SK-N-DZ (cell line): ENCODE measurements at regions not wholly inside any gene's neighbourhood (a gene's known extent, or its start where the extent isn't known, plus 50 kb on each side); places are given as distances from the start of the nearest gene placed in this dataset.
"Not testable (repeated sequence)": the region's sequence is repeated elsewhere in the genome, so short reads cannot be mapped to it uniquely, and the experiment has no call there.

Source experiments
- DNase-seq: peaks from one replicate; pipeline ENCODE4 v3.0.0-alpha.2; 2015; ENCODE audit warnings: low spot score

DNA sequence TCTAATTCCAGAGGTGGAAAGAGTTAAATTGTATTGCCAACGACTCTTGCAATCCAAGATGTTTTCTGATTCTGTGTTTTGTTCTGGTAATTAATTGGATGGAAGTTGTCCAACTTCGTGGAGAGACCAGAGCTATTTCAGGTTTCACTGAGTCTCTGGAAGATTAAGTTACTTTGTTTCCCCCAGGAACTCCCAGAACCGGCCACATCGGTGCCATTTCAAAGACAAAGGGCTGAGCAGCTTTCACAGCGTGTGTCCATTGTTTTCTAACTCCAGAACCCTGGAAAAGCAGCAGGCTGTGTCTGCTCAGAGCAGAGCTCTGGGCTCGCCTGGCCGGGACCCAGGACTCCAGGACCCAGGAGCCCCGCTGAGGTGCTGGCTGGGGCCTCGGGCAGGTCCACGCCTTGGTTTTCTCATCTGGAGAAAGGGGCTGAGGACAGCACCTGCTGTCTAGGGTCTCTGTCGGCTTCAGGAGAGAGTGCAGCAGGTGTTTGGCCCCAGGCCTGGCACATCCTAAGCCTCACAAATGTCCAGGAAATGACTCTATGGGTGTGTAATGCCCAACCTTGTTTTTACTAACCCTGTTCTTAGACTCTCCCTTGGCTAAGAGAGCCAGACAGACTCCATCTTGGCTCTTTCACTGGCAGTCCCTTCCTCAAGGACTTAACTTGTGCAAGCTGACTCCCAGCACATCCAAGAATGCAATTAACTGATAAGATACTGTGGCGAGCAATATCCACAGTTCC lies 86.0 kb upstream of the SFSWAP start:
- not testable (repeated sequence) for DNase-seq

DNA sequence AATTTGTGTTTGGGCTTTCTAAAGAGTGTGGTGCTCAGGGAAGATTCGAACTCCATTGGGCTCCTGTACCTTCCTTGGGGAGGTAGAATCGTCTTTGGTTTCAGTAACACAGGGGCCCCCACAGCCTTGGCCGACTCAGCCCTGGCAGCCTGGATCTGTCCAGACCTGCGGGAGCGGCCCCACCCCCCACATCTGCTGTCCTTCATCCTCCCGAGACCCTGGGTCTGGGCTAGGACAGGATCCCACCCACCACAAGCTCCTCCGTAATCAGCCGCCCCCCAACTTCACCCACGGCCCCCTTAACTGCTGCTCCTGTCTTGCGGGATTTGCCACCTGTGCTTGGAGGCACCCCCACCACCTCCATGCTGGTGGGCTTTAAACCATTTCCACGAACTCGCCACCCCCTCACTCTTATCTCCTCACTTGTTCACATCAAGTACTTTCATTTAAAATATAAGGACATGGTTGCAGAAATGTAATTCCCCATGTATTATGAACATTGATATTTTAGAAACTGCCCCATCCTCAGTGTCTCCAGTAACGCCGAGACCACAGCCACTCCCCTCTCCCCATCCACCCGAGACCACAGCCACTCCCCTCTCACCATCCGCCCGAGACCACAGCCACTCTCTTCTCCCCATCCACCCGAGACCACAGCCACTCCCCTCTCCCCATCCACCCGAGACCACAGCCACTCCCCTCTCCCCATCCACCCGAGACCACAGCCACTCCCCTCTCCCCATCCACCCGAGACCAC lies 84.7 kb upstream of the SFSWAP start:
- DNase-seq, result not testable (repeated sequence)

DNA sequence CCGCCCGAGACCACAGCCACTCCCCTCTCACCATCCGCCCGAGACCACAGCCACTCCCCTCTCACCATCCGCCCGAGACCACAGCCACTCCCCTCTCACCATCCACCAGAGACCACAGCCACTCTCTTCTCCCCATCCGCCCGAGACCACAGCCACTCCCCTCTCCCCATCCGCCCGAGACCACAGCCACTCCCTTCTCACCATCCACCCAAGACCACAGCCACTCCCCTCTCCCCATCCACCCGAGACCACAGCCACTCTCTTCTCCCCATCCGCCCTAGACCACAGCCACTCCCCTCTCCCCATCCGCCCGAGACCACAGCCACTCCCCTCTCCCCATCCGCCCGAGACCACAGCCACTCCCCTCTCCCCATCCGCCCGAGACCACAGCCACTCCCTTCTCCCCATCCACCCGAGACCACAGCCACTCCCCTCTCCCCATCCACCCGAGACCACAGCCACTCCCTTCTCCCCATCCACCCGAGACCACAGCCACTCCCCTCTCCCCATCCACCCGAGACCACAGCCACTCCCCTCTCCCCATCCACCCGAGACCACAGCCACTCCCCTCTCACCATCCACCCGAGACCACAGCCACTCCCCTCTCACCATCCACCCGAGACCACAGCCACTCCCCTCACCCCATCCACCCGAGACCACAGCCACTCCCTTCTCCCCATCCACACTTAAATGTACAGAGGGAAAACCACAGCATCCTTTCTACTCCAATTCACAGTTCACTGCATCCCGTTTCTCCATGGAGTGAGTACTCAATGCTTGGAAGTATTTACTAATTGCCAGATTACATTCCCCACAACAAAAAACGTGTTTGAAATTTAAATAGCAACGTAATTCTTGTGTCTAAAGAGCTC lies 83.5 kb upstream of the SFSWAP start:
- DNase-seq, result not testable (repeated sequence)

DNA sequence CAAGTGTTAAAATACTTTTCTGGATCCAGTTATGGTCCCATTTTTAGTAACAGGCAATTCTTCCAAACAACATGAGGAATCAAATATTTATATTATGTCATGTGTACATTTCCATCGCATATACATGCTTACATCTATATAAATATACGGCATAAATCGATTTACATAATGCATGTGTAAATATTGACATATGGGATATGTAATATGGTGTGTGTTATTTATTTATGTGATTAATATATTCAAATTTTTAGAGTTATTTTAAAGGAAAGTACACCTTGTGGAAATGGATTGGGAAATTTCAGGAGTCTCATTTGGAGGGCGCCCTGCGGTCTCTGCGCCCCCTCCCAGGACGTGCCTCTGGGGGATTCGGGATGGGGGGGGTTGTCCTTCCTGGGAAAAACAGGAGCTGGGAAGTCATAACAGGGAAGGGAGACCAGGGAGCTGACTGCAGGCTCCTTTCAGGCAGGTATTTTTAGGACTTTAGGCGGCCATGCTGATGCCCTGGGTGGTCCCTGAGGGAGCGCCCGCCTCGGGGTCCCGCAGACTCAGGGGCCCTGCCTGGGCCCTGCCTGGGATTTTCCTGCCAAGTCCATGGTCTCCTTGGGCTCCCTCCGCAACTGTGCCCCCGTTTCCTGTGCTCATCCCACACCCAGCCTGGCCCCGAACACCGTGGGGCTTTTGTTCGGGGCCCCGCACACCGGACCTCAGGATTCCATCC lies 82.7 kb upstream of the SFSWAP start:
- no peak for DNase-seq

DNA sequence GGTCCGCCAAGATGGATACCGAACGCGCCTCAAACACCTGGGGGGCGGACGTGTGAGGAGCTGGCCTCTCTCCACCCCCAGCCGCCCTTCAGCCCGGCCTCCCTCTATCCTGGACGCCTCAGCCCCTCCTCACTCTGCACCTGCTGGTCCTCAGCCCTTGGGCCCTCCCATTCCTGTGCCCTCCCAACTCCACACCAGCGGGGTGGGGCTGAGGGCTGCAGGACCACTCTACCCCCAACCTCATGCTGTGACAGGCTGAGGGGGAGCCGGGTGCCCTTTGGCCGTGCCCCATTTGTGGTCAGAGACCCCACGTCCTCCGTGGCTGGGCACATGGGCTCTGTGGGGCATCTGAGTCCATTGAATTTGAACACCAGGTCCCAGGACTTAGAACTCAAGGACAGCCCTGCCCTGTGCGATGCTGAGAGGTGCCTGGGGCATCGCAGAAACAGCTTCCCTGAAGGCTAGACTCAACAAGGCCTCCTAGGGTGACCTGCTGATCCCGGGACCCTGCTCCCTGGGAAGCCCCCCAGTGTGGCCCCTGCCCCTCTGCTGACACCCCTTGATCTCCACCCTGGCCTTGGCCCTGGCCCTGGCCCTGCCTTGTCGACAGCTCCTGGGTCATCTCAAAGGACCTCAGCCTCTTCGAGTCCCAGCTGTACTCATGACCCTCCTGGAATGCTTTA lies 82.0 kb upstream of the SFSWAP start:
- no peak for DNase-seq

DNA sequence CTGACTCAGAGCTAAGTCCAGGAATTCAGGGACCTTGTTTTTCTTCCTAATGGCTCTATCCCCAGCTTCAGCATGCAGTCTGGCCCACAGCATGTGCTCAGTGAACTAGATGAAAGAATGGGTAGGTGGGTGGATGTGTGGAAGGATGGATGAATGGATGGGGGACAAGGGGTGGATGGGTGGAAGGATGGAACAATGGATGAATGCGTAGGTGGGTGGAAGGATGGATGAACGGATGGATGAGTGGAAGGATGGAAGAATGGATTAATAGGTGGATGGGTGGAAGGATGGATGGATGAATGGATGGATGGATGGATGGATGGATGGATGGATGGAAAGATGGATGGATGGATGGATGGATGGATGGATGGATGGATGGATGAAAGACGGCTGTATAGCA lies 79.7 kb upstream of the SFSWAP start:
- no peak for DNase-seq

DNA sequence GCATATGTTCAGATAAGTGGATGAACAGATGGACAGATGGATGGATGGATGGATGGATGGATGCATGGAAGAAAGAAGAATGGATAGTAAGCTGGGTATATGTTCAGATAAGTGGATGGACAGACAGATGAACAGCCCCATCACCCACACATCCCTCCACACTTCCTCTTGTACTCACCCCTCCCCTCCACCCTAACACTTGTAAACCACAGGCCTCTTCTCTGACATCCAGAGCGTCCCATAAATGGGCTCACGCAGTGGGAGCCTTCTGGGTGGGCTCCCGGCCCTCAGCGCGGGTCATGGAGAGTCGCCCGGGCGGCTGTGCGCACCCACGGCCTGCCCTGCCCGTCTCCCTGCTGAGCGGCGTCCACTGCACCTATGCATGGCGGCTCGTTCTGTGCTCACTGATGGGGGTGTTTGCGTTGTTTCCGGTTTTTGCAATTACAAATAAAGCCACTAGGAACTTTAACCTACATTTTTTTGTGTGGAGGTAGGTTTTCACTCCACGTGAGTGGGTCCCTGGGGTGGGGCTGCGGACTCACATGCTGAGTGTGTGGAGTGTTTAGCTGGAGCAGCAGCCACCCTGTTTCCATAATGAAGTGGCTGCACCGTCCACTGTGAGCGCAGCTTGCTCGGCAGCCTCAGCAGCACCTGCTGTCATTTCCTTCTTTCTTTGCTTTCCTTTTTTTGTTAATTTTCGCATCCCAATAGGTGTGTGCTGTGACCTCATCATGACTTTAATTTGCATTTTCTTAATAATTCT lies 78.8 kb upstream of the SFSWAP start:
- not testable (repeated sequence) for DNase-seq

DNA sequence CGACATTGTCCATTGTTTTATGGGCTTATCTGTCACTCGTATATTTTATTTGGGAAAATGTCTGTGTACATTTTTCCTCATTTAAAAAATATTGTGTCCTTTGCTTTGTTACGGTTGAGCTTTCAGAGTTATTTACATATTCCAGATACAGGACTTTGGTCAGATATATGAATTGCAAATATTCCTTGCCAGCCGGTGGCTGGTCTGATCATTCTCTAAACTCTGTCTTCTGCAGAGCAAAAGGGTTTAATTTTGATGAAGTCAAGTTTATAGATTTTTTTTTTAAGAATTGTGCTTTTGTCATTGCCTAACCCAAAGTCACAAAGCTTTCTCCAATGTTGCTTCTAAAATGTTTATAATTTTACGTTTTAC lies 78.3 kb upstream of the SFSWAP start:
- DNase-seq, result not testable (repeated sequence)

DNA sequence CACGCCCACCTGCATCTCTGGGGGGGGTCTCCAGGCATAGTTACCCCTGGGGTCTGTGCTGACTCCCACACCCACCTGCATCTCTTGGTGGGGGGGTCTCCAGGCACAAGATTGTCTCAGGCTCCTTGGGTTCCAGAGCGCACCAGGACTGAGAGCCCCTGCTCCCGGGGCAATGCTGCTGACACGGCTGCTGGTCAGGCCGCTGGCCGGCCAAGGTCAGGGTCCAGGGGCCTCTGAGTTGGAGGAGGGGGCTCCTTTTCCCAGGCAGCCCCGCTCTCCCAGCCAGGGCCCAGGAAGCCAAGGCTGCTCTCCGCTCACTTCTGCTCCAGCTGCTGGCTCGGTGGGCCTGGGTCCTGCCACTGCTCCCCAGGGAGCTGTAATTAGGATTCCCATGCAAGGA lies 77.3 kb upstream of the SFSWAP start:
- not testable (repeated sequence) for DNase-seq

DNA sequence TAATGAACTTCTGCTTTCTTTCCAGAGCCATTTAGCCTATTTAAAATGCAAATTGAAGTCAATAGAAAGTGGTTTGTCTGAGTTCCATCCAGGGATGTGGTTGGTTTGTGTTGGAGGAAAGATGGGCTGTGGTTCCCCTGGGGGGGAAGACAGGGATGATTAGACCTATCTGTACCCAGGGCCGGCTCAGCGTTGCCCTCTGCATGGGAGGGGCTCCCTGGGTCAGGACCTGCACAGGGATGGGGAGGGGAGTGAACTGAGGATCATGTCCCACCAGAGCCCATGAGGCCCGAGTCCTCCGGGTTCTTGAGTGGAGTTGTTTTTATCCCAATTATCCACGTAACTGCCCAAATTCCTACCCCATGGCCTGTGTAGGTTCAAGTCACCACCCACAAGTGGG lies 76.9 kb upstream of the SFSWAP start:
- DNase-seq, result no peak

DNA sequence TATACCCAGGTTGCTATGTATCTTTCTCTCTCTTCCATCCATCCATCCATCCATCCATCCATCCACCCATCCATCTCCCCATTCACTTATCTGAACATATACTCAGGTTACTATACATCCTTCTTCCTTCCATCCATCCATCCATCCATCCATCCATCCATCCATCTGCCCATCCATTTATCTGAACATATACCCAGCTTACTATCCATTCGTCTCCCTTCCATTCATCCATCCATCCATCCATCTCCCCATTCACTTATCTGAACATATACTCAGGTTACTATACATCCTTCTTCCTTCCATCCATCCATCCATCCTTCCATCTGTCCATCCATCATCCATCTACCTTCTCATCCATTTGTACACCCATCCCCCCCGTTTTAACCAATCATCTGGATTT lies 75.9 kb upstream of the SFSWAP start:
- not testable (repeated sequence) for DNase-seq

DNA sequence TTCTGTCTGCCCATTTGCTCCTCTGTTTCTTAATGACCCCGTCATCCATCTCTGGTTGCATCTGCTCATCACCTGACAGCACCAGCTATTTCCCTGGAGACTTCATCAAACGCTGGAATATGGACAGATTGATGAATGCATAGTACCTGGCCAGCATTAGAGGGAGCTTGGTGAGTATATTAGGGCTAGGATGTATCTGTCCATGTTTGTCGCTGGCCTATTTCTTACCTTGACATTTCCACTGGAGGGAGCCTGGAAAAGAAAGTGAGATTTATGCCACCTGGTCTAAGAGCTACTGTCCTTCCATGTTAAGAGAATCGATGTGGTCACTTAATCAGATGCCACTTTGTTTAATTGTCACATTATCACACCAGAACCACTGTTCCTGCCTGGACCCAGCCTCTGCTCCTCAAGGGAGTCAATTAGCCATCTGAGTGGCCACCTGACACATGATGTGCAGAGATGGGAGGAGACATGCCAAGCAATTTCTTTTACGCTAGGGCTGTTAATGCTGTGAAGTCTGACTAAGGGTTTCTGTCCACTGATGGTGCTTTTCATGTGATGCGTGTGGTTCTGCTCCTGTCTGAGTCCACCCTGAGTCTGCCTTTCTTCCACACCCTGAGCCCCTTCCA lies 75.3 kb upstream of the SFSWAP start:
- no peak for DNase-seq

DNA sequence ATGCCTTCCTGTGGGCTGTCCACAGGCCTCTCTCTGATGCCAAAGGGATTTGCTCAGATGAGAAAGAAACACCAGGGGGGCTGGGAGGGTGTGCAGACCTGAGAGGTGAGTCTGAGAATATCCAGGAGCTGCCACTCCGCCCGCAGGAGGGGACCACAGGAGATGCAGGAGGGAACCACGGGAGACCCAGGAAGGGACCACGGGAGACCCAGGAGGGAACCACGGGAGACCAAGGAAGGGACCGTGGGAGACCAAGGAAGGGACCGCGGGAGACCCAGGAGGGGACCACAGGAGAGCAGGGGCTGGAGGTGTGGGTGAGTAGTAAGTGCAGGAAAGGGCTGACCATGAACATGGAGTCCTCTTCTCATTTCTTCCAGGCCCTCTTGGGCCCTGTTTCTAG lies 74.6 kb upstream of the SFSWAP start:
- no peak for DNase-seq

DNA sequence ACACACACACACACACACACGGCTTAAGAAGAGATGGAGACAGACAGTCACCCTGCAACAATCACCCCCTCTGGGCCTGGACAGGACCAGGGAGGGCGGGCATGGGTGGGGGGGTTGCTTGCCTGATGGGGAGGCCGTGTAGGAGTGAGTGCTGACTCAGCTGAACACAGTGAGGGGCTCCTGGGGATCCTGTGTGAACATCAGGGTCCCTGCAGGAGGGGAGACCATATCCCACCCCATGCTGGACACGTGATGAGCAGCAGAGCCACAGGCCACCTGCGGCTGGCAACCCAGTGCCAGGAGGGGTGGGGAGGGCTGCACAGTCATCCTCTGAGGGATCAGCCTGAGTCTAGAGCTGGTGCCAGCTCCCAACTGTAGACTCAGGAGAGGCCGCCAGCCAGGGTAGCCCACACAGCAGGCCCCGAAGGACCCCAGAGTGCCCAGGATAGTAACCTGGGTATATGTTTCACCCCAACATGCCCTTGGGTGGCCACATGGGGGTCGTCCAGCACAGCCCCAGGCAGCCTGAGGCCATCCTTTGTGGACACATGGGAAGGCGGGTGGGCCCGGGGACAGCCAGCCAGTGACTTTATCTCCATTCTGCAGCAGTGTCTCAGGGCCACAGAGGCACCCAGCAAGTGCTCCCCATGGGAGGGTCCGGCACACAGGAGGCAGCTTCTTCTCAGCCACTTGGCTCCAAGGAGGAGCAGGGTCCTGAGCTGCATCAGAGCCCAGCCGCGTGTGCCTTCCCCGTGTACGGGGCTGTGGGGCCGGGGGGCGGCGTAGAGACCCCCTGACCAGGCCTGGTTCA lies 73.7 kb upstream of the SFSWAP start:
- no peak for DNase-seq

DNA sequence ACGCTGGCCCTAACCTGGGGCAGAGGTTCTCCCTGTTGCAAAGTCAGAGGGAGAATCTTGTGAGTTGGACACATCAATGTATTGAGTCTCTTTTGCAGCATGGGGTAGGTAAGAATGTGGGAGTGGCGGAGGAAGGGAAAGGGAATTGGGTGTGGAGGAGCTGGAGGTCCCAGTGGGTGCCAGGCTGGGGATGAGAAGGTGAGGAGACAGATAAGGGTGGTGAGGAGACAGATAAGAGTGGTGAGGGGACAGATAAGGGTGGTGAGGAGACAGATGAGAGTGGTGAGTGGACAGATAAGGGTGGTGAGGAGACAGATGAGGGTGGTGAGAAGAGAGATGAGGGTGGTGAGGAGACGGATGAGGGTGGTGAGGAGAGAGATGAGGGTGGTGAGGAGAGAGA lies 72.9 kb upstream of the SFSWAP start:
- DNase-seq, result no peak

DNA sequence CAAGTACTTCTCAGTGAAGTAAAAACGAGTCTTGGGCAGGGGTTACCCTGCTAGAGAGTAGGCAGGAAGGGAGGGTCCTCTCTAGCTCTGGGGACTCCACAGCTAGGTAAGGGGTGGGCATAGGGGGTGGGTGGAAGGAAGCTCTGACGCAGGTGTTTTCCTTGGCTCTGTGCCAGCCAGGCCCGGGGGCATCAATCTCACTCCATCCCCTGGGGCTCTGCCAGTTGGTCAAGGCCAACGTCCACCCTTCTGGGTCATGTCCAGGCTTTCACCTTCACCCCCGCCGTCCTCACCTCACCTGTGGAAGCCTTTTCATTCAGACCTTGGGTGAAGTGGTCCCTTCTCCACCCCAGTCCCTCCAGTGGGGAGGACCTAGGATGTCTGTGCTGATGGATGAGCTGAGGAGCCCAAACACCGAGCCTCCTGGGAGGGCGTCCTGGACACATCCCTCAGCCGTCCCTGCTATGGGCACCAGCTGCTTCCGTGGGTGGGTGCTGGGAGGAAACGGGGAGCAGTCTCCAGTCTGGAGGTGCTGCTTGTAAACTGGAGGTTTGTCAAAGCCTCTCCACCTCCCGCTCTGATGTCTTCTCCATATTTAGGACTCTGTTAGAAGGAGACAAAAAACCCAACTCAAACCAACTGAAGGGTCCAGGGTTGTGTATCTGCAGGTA lies 71.5 kb upstream of the SFSWAP start:
- DNase-seq, result peak; percentile 2

DNA sequence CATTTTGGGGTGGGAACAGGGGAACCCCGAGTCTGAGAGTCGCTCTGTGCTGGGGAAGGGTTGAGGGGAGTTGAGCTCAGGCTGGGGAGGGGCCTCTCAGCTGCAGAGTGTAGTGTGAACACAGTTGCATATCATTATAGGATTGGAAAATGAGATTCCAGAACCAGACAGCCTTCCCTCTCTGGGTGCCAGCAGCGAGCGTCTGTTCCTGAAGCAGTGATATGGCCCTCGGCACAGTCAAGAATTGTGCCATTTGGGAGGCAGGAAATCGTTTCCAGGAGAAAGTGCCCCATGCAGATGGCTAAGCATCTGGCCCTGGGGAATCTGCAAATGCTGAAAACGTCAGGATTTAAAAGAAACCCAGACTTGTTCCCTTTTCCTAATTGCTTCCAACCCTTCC lies 70.4 kb upstream of the SFSWAP start:
- DNase-seq, result peak; percentile 1

DNA sequence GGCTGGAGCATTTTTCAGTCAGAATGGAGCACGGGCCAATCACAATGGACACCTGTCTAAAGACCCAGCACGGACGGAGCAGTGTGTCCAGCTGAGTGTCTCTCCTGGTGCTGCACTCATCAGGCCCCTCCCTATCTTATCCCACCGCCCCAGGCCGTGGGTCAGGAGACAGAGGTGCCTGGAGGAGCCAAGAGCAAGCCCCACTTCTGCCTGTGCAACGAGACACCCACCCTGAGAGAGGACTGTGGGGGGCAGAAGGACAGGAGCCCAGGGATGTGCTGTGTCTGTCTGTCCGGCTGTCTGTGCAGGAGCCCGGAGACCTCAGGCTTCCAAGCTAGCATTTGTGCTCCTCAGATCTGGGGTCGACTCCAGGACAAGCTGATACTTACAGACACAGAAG lies 69.6 kb upstream of the SFSWAP start:
- DNase-seq, result peak; percentile 14
